ENCODE measurements at regions not wholly inside any gene's neighbourhood (a gene's known extent, or its start where the extent isn't known, plus 50 kb on each side); places are given as distances from the start of the nearest gene placed in this dataset.

- WGBS (ENCODE audit: insufficient coverage), result no CpG with 5 or more reads among the region's 3 CpGs
- Histone ChIP-seq H2AFZ (ENCODE audit: insufficient read depth, low read depth, low read length, poor library complexity, severe bottlenecking) (peak overlapping the region; percentile 19), H3K27me3 (replicated peaks in 1 of 4; ENCODE audit: control extremely low read depth in 1 of 4, control insufficient read depth in 3 of 4, insufficient read depth in 4 of 4, low read length in 3 of 4) (no peaks in the 10 kb centered on the region)
Measured at GRCh38 chr7:131183611-131184119, 144.0 kb upstream of the MKLN1 start.

DNA sequence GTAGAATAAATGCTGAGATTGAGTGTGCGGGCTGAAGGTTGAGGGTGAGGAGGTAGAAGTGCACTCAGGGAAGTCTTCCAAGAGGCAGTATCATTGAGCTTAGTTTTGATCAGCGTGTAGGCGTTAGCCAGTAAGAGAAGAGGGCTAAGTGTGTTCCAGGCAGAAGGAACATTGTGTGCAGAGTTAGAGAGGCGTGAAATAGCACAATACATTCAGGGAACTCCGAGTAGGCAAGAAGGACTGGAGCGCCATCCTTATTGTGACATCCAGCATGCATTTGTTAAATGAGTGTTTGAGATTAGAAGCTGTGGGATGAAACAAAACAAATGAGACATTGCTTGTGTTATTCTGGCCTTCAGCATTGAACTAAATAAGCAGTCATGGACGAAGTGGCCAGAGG, 140.9 kb upstream of the MKLN1 start:
- Histone ChIP-seq H3K36me3 (replicated peaks in 1 of 2; ENCODE audit: control extremely low read depth in 1 of 2, control insufficient read depth in 1 of 2, extremely low read depth in 1 of 2, insufficient read depth in 2 of 2, low read length in 1 of 2) (no peaks in the 10 kb centered on the region), H2AFZ (ENCODE audit: insufficient read depth, low read depth, low read length, poor library complexity, severe bottlenecking) (no peak overlapping the region), H4K20me1 (ENCODE audit: control insufficient read depth, insufficient read depth, low read length, poor library complexity, severe bottlenecking) (no peaks in the 10 kb centered on the region), H3K4me2 (replicated peaks; ENCODE audit: low read depth, low read length, poor library complexity, severe bottlenecking) (no peak overlapping the region), H3K79me2 (ENCODE audit: control insufficient read depth, insufficient read depth, low read length) (no peaks in the 10 kb centered on the region), H3K4me3 (ENCODE audit: control extremely low read depth in 1 of 5, extremely low read depth in 1 of 5, insufficient read depth in 1 of 5, low read depth in 2 of 5, low read length in 4 of 5) (no peak overlapping the region), H3K9me3 (ENCODE audit: control extremely low read depth in 1 of 3, control insufficient read depth in 2 of 3, insufficient read depth in 1 of 3, low read length in 2 of 3) (no peaks in the 10 kb centered on the region), H3K27me3 (replicated peaks in 1 of 4; ENCODE audit: control extremely low read depth in 1 of 4, control insufficient read depth in 3 of 4, insufficient read depth in 4 of 4, low read length in 3 of 4) (peaks cover 0 to 5% (median 0%) of the 10 kb centered on the region in 4 experiments), H3K9ac (ENCODE audit: low read length) (no peak overlapping the region), H3K4me1 (ENCODE audit: control insufficient read depth in 2 of 2, insufficient read depth in 2 of 2, low read length in 2 of 2) (peaks cover 0 to 9% of the 10 kb centered on the region in 2 donors), H3K27ac (ENCODE audit: low read length in 2 of 2) (no peak overlapping the region)
- intact Hi-C loops (cut with micrococcal nuclease), result no loop called here
- H3K27me3 Mint-ChIP-seq, result no peaks in the 10 kb centered on the region
- CTCF ChIA-PET, result no interaction called here
- 98% methylated on average over 7 of the region's 7 CpGs for WGBS (ENCODE audit: insufficient coverage)
- H3K4me1 Mint-ChIP-seq, result peaks cover 20% of the 10 kb centered on the region
- H3K27ac Mint-ChIP-seq, result no peak overlapping the region
- no peak overlapping the region for H3K4me3 Mint-ChIP-seq
- POLR2A ChIA-PET, result no interaction called here
- no peaks in the 10 kb centered on the region for H3K9me3 Mint-ChIP-seq (ENCODE audit: insufficient read depth)
- no peak for DNase-seq
- no peak for ATAC-seq (ENCODE audit: low read depth)
- TF ChIP-seq CTCF (IDR thresholded peaks at IDR 0.05) (no peak), EZH2 (IDR thresholded peaks at IDR 0.05; ENCODE audit: borderline replicate concordance, insufficient read depth, low read depth, low read length, poor library complexity, severe bottlenecking) (no peak)

More at GRCh38 chr7:131183611-131184119, 144.0 kb upstream of the MKLN1 start:
- H3K4me2 ChIP-seq (replicated peaks; ENCODE audit: low read depth, low read length, poor library complexity, severe bottlenecking), result no peak overlapping the region
- H3K27ac ChIP-seq (ENCODE audit: low read length in 2 of 2), result no peak overlapping the region
- peaks cover 0 to 9% of the 10 kb centered on the region in 2 donors for H3K4me1 ChIP-seq (ENCODE audit: control insufficient read depth in 2 of 2, insufficient read depth in 2 of 2, low read length in 2 of 2)
- CTCF ChIA-PET, result no interaction called here
- DNase-seq (no peak), ATAC-seq (ENCODE audit: low read depth) (no peak)
- Mint-ChIP-seq H3K9me3 (ENCODE audit: insufficient read depth) (no peaks in the 10 kb centered on the region), H3K4me1 (peaks cover 15% of the 10 kb centered on the region), H3K27ac (no peak overlapping the region), H3K4me3 (no peak overlapping the region), H3K27me3 (no peaks in the 10 kb centered on the region)
- no peak overlapping the region for H3K4me3 ChIP-seq (ENCODE audit: control extremely low read depth in 1 of 5, extremely low read depth in 1 of 5, insufficient read depth in 1 of 5, low read depth in 2 of 5, low read length in 4 of 5)
- H3K9me3 ChIP-seq (ENCODE audit: control extremely low read depth in 1 of 3, control insufficient read depth in 2 of 3, insufficient read depth in 1 of 3, low read length in 2 of 3), result no peaks in the 10 kb centered on the region
- H3K9ac ChIP-seq (ENCODE audit: low read length), result no peak overlapping the region
- TF ChIP-seq CTCF (IDR thresholded peaks at IDR 0.05) (no peak), EZH2 (IDR thresholded peaks at IDR 0.05; ENCODE audit: borderline replicate concordance, insufficient read depth, low read depth, low read length, poor library complexity, severe bottlenecking) (no peak)
- intact Hi-C loops (cut with micrococcal nuclease), result no loop called here
- POLR2A ChIA-PET, result interaction anchor here (1.0 kb wide), 1 partner anchor 10 kb away, joined by 9 read pairs; no protein-coding TSS in a partner anchor
- H3K36me3 ChIP-seq (replicated peaks in 1 of 2; ENCODE audit: control extremely low read depth in 1 of 2, control insufficient read depth in 1 of 2, extremely low read depth in 1 of 2, insufficient read depth in 2 of 2, low read length in 1 of 2), result no peaks in the 10 kb centered on the region
- H3K79me2 ChIP-seq (ENCODE audit: control insufficient read depth, insufficient read depth, low read length), result no peaks in the 10 kb centered on the region
- no peaks in the 10 kb centered on the region for H4K20me1 ChIP-seq (ENCODE audit: control insufficient read depth, insufficient read depth, low read length, poor library complexity, severe bottlenecking)

Data from B cell (primary cell).